HCT116 (cell line): ENCODE measurements at regions not wholly inside any gene's neighbourhood (a gene's known extent, or its start where the extent isn't known, plus 50 kb on each side); places are given as distances from the start of the nearest gene placed in this dataset.
"Not testable (repeated sequence)": the region's sequence is repeated elsewhere in the genome, so short reads cannot be mapped to it uniquely, and the experiment has no call there.

Source experiments
- ATAC-seq: fragments of 200-7000 bp; cut with Tn5 transposase; 2 replicates; pipeline ENCODE4 v1.9.1; 2020; ENCODE audit warnings: mild to moderate bottlenecking, moderate library complexity
- BruUV-seq: library from RNA; stranded (reverse); fragments of 400-500 nt; replicated peaks from 2 replicates; lab custom pipeline; 2021; lab: Mats Ljungman, UMichigan
- CTCF ChIA-PET: fragments of 300-600 bp; sonication (Branson Sonifier 250); formaldehyde crosslinking; loops from one replicate; lab custom pipeline; 2021; ENCODE audit warnings: antibody characterized with exemption; lab: Charles Lee
- POLR2A ChIA-PET: fragments of 300-600, 350-600 bp; sonication (Branson Sonifier 250); formaldehyde crosslinking; loops from one replicate; lab custom pipeline; 2021; ENCODE audit warnings: antibody characterized with exemption; lab: Charles Lee
- RAD21 ChIA-PET, 2 experiments: fragments of 300-600 bp; sonication (Branson Sonifier 250); formaldehyde crosslinking; loops; one replicate each; lab custom pipeline; 2023; ENCODE audit warnings: low total read pairs in 2 of 2; ENCODE audit not compliant: uncharacterized antibody in 2 of 2, unreplicated experiment in 2 of 2, low non-redundant PET in 1 of 2; lab: Charles Lee
- DNase-seq: peaks from one replicate; pipeline ENCODE4 v3.0.0-alpha.2; 2010; ENCODE audit warnings: low read depth, low spot score
- H2AFZ ChIP-seq: fragments of 200-600 bp; shearing (Covaris generic), sonication (generic); 2 replicates; pipeline ENCODE4 v1.6.1; 2017; ENCODE audit warnings: low read depth, mixed run types, mixed read lengths, antibody characterized with exemption, low read length; ENCODE audit not compliant: poor library complexity, severe bottlenecking
- H3K27ac ChIP-seq: 2 replicates; pipeline ENCODE4 v1.5.1; 2012; ENCODE audit warnings: low read depth, low read length
- H3K27me3 ChIP-seq: fragments of 200-600 bp; sonication (generic); 2 replicates; pipeline ENCODE4 v1.6.1; 2016; ENCODE audit warnings: mixed run types, low read length, mixed read lengths; ENCODE audit not compliant: insufficient read depth
- H3K36me3 ChIP-seq, 2 experiments: fragments of 200-500 bp in 1 of 2; fragments of 200-600 bp in 1 of 2; sonication (Bioruptor generic) in 1 of 2; sonication (generic) in 1 of 2; 2 replicates each; pipeline versions ENCODE4 v1.5.1 to v1.6.1; 2014 to 2016; ENCODE audit warnings: low read length in 2 of 2, inconsistent platforms in 1 of 2, mixed read lengths in 1 of 2, mixed run types in 1 of 2; ENCODE audit not compliant: insufficient read depth in 2 of 2, control insufficient read depth in 1 of 2
- H3K4me1 ChIP-seq, 2 experiments: fragments of 200-600 bp in 1 of 2; sonication (generic) in 1 of 2; 2 replicates each; pipeline versions ENCODE4 v1.5.1 to v1.6.1; 2012 to 2017; ENCODE audit warnings: low read length in 2 of 2, inconsistent platforms in 1 of 2, mild to moderate bottlenecking in 1 of 2, mixed read lengths in 1 of 2, mixed run types in 1 of 2, moderate library complexity in 1 of 2; ENCODE audit not compliant: insufficient read depth in 2 of 2, control insufficient read depth in 1 of 2
- H3K4me2 ChIP-seq: fragments of 200-600 bp; sonication (generic); 2 replicates; pipeline ENCODE4 v1.6.1; 2017; ENCODE audit warnings: mixed run types, low read length, mixed read lengths
- H3K4me3 ChIP-seq, 2 experiments: fragments of 200-600 bp in 1 of 2; sonication (generic) in 1 of 2; replicated peaks in 1 of 2; 2 replicates each; pipeline ENCODE4 v1.5.1; 2011 to 2016; ENCODE audit warnings: low read length in 2 of 2, control low read depth in 1 of 2, low read depth in 1 of 2, mild to moderate bottlenecking in 1 of 2, mixed read lengths in 1 of 2, mixed run types in 1 of 2
- H3K79me2 ChIP-seq: fragments of 200-600 bp; sonication (generic); 2 replicates; pipeline ENCODE4 v1.6.1; 2017; ENCODE audit warnings: mild to moderate bottlenecking, mixed run types, low read length, moderate library complexity, mixed read lengths; ENCODE audit not compliant: insufficient read depth
- H3K9ac ChIP-seq: fragments of 200-600 bp; sonication (generic); 2 replicates; pipeline ENCODE4 v1.6.1; 2016; ENCODE audit warnings: low read length, mixed read lengths
- H3K9me2 ChIP-seq: fragments of 200-600 bp; sonication (generic), shearing (Covaris generic); 2 replicates; pipeline ENCODE4 v1.6.1; 2017; ENCODE audit warnings: mixed run types, mild to moderate bottlenecking, moderate library complexity; ENCODE audit not compliant: insufficient read depth
- H3K9me3 ChIP-seq, 2 experiments: fragments of 200-500 bp in 1 of 2; fragments of 200-600 bp in 1 of 2; sonication (Bioruptor generic) in 1 of 2; sonication (generic) in 1 of 2; 2 replicates each; pipeline ENCODE4 v1.6.1; 2014 to 2017; ENCODE audit warnings: low read length in 2 of 2, mixed read lengths in 2 of 2, inconsistent platforms in 1 of 2, low read depth in 1 of 2, mild to moderate bottlenecking in 1 of 2, mixed run types in 1 of 2, moderate library complexity in 1 of 2; ENCODE audit not compliant: control insufficient read depth in 1 of 2, insufficient read depth in 1 of 2
- H4K20me1 ChIP-seq: fragments of 200-600 bp; sonication (generic), shearing (Covaris generic); 2 replicates; pipeline ENCODE4 v1.6.1; 2017; ENCODE audit warnings: mixed run types, mild to moderate bottlenecking, moderate library complexity; ENCODE audit not compliant: insufficient read depth
- ATF3 ChIP-seq: IDR thresholded peaks from 2 replicates; pipeline ENCODE4 v1.6.1; 2012
- CEBPB ChIP-seq: IDR thresholded peaks from 2 replicates; pipeline ENCODE4 v1.6.1; 2012; ENCODE audit warnings: low read depth
- EGR1 ChIP-seq: IDR thresholded peaks from 2 replicates; pipeline ENCODE4 v1.6.1; 2012; ENCODE audit warnings: low read depth
- ELF1 ChIP-seq: IDR thresholded peaks from 2 replicates; pipeline ENCODE4 v1.6.1; 2012; ENCODE audit warnings: low read depth, borderline replicate concordance
- EZH2 ChIP-seq: fragments of 200-600 bp; sonication (generic); IDR thresholded peaks from 2 replicates; pipeline ENCODE4 v1.6.1; 2017; ENCODE audit warnings: antibody characterized with exemption, mixed run types
- EZH2phosphoT487 ChIP-seq: fragments of 200-600 bp; IDR thresholded peaks from 2 replicates; pipeline ENCODE4 v1.6.1; 2018; ENCODE audit warnings: antibody characterized with exemption, borderline replicate concordance
- FOSL1 ChIP-seq: IDR thresholded peaks from 2 replicates; pipeline ENCODE4 v1.6.1; 2012; ENCODE audit warnings: low read depth
- JUND ChIP-seq: IDR thresholded peaks from 2 replicates; pipeline ENCODE4 v1.6.1; 2012
- MAX ChIP-seq: IDR thresholded peaks from 2 replicates; pipeline ENCODE4 v1.6.1; 2012
- POLR2A ChIP-seq: IDR thresholded peaks from 2 replicates; pipeline ENCODE4 v1.7.0; 2011; ENCODE audit warnings: borderline replicate concordance; ENCODE audit not compliant: insufficient read depth, insufficient read length; ENCODE audit errors: extremely low read depth
- RAD21 ChIP-seq: IDR thresholded peaks from 2 replicates; pipeline ENCODE4 v1.6.1; 2012; ENCODE audit warnings: low read depth, mild to moderate bottlenecking
- SIN3A ChIP-seq: IDR thresholded peaks from 2 replicates; pipeline ENCODE4 v1.6.1; 2012; ENCODE audit warnings: low read depth
- SP1 ChIP-seq: IDR thresholded peaks from 2 replicates; pipeline ENCODE4 v1.6.1; 2012; ENCODE audit warnings: low read depth
- TCF7L2 ChIP-seq: IDR thresholded peaks from 2 replicates; pipeline ENCODE4 v1.7.0; 2011; ENCODE audit warnings: borderline replicate concordance, inconsistent platforms; ENCODE audit not compliant: insufficient read depth, insufficient read length; ENCODE audit errors: extremely low read depth
- YY1 ChIP-seq: IDR thresholded peaks from 2 replicates; pipeline ENCODE4 v1.6.1; 2011; ENCODE audit warnings: low read length, low read depth, moderate library complexity, mild to moderate bottlenecking; ENCODE audit not compliant: insufficient replicate concordance; ENCODE audit errors: extremely low read depth
- ZFX ChIP-seq: fragments of 450-650 bp; IDR thresholded peaks from 2 replicates; pipeline ENCODE4 v1.6.1; 2017
- ZNF274 ChIP-seq: fragments of 200-500 bp; sonication (Bioruptor generic); IDR thresholded peaks from 2 replicates; pipeline ENCODE4 v1.6.1; 2014; ENCODE audit warnings: mild to moderate bottlenecking, low read depth, low read length, inconsistent platforms
- intact Hi-C: fragments of 100-400 bp; cut with micrococcal nuclease; formaldehyde crosslinking; loops from 2 replicates; pipeline ENCODE4 v1.10.0; 2022

- H3K36me3 ChIP-seq: no peaks in the 10 kb centered on the region
- DNase-seq: no peak
- no peaks in the 10 kb centered on the region for H3K4me1 ChIP-seq
- intact Hi-C loops: no loop called here
- no peaks in the 10 kb centered on the region for H4K20me1 ChIP-seq
- H3K9ac ChIP-seq: no peak overlapping the region
- CTCF ChIA-PET: no interaction called here
- H3K27me3 ChIP-seq: no peaks in the 10 kb centered on the region
- H3K4me3 ChIP-seq: no peak overlapping the region
- H3K9me2 ChIP-seq: no peaks in the 10 kb centered on the region
- TF ChIP-seq EZH2: no peak
- no peak for TF ChIP-seq SP1
- TF ChIP-seq ZNF274: no peak
- no peak for TF ChIP-seq EGR1
- no peak for TF ChIP-seq SIN3A
- TF ChIP-seq, all 23 proteins: peak for 0
- no peak for ATAC-seq
- BruUV-seq: no TSS peak
- Histone ChIP-seq H3K4me2 (no peak overlapping the region), H3K79me2 (no peaks in the 10 kb centered on the region), H3K9me3 (no peaks in the 10 kb centered on the region), H3K27ac (no peak overlapping the region), H2AFZ (no peak overlapping the region)
- POLR2A ChIA-PET: no interaction called here
- RAD21 ChIA-PET: no interaction called here
Measured at GRCh38 chr15:37416103-37416502, 315.8 kb upstream of the MEIS2 start.

- ChIA-PET CTCF (no interaction called here), RAD21 (no interaction called here)
- BruUV-seq: no TSS peak
- DNase-seq: no peak
- no peak overlapping the region for H3K4me2 ChIP-seq
- no peak overlapping the region for H3K9ac ChIP-seq
- H3K27ac ChIP-seq: no peak overlapping the region
- intact Hi-C loops: no loop called here
- no peaks in the 10 kb centered on the region for H3K36me3 ChIP-seq
- H3K27me3 ChIP-seq: no peaks in the 10 kb centered on the region
- TF ChIP-seq FOSL1 (no peak), RAD21 (no peak), ATF3 (no peak), POLR2A (no peak), SIN3A (no peak), TCF7L2 (no peak), ZNF274 (no peak), ZFX (no peak), EZH2phosphoT487 (no peak), ELF1 (no peak), CEBPB (no peak), YY1 (no peak), MAX (no peak), JUND (no peak)
- TF ChIP-seq, all 23 proteins: peak for 0
- no peaks in the 10 kb centered on the region for H3K79me2 ChIP-seq
- H3K9me2 ChIP-seq: no peaks in the 10 kb centered on the region
- no peak overlapping the region for H3K4me3 ChIP-seq
- no peak overlapping the region for H2AFZ ChIP-seq
- H3K4me1 ChIP-seq: no peaks in the 10 kb centered on the region
- H4K20me1 ChIP-seq: no peaks in the 10 kb centered on the region
- ATAC-seq: no peak
- POLR2A ChIA-PET: no interaction called here
- H3K9me3 ChIP-seq: no peaks in the 10 kb centered on the region
Measured at GRCh38 chr15:37425541-37425940, 325.2 kb upstream of the MEIS2 start.

GRCh38 chr15:37427393-37427792 is 327.0 kb upstream of the MEIS2 start:
- H3K9me2 ChIP-seq, H3K4me1 ChIP-seq, H3K27ac ChIP-seq, H3K9ac ChIP-seq, H3K79me2 ChIP-seq, H4K20me1 ChIP-seq, H2AFZ ChIP-seq, H3K27me3 ChIP-seq, RAD21 ChIA-PET, intact Hi-C loops, H3K36me3 ChIP-seq, H3K9me3 ChIP-seq, BruUV-seq, CTCF ChIA-PET, POLR2A ChIA-PET, H3K4me3 ChIP-seq, DNase-seq, ATAC-seq, H3K4me2 ChIP-seq: not testable (repeated sequence)
